Urinary bladder (tissue), 3 donors: ENCODE measurements at regions not wholly inside any gene's neighbourhood (a gene's known extent, or its start where the extent isn't known, plus 50 kb on each side); places are given as distances from the start of the nearest gene placed in this dataset.

ENCODE experiments used
- DNase-seq: peaks from one replicate; pipeline ENCODE4 v3.0.0-alpha.2; 2015; ENCODE audit errors: extremely low spot score
- H3K27ac ChIP-seq: one replicate; pipeline ENCODE4 v1.5.1; 2013; ENCODE audit warnings: low read depth, mild to moderate bottlenecking, moderate library complexity
- H3K36me3 ChIP-seq: one replicate; pipeline ENCODE4 v1.6.1; 2013; ENCODE audit warnings: mild to moderate bottlenecking, moderate library complexity; ENCODE audit not compliant: insufficient read depth
- H3K4me1 ChIP-seq: one replicate; pipeline ENCODE4 v1.6.1; 2013; ENCODE audit warnings: mild to moderate bottlenecking, moderate library complexity; ENCODE audit not compliant: insufficient read depth
- H3K4me3 ChIP-seq: one replicate; pipeline ENCODE4 v1.5.1; 2013; ENCODE audit warnings: low read depth, low read length
- WGBS: extraction: QIAGEN DNeasy Blood & Tissue Kit; methylation state at CpG from one replicate; pipeline ENCODE4 v1.1.7; 2013; 5-methylcytosine and 5-hydroxymethylcytosine counted together
- donor health status: healthy with polysubstance abuse.
- donor health status: healthy.

DNA sequence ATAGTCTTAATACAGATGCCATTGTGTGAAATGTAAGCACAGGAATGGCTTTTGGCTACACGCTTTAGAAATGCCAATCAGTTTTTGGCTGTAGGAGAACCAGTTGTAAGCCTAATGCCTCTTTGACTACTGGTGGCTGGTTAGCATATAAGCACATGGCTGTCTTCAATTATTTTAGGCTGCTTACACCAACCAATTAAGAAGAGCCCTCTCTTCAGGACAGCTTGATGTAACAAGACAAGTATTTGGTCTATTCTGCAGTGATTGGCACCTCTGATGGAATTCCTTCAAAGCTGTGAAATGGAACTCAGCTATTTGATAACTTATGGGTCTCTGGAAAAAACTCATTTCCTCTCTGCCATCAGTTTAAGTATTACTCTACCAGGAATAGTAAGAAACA, 680.1 kb upstream of the FSHR start:
- Histone ChIP-seq H3K27ac (no peak overlapping the region), H3K4me1 (no peaks in the 10 kb centered on the region), H3K4me3 (no peak overlapping the region), H3K36me3 (no peaks in the 10 kb centered on the region)
- WGBS, result 85% methylated on average over 1 of the region's 1 CpG
- no peak for DNase-seq

DNA sequence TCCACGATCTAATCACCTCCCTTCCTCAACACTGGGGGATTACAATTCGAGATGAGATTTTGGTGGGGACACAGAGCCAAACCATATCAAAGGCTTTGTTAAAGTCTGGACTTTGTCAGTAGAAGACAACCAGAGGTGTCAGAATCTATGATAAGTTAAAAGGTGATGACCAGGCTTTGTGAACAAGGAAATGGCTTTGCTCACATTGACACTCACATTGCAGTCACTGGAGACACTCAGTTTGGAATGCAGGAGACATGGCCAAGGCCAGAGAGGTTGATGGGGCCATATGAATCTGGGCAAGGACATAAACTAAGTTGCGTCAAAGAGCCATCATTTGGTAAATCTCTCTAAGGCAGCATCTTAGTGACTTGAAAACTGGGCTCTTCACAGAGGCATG, 678.2 kb upstream of the FSHR start:
- Histone ChIP-seq H3K27ac (no peak overlapping the region), H3K4me3 (no peak overlapping the region), H3K36me3 (no peaks in the 10 kb centered on the region), H3K4me1 (no peaks in the 10 kb centered on the region)
- WGBS, result 41% methylated on average over 3 of the region's 3 CpGs
- DNase-seq, result no peak

DNA sequence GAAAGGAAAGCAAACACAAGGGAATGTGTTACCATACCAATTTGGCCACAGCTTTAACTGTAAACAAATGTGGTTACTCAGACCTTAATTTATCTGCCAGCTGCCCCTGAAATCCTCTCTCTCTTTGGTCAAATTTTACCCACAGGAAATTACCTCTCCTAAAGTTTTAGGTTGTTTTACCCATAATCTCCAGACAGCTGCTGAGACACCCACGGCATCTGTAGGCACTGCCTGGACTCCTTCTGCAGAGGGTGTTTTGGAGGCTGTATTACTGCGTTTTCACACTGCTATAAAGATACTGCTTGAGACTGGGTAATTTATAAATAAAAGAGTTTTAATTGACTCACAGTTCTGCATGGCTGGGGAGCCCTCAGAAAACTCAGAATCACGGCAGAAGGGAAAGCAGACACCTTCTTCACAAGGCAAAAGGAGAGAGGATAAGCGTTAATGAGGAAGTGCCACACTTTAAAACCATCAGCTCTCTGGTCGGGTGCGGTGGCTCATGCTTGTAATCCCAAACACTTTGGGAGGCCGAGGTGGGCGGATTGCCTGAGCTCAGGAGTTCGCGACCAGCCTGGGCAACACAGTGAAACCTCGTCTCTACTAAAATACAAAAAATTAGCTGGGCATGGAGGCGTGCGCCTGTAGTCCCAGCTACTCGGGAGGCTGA, 677.5 kb upstream of the FSHR start:
- H3K36me3 ChIP-seq, result no peaks in the 10 kb centered on the region
- 66% methylated on average over 14 of the region's 14 CpGs for WGBS
- no peaks in the 10 kb centered on the region for H3K4me1 ChIP-seq
- H3K27ac ChIP-seq, result no peak overlapping the region
- H3K4me3 ChIP-seq, result no peak overlapping the region
- DNase-seq, result no peak

DNA sequence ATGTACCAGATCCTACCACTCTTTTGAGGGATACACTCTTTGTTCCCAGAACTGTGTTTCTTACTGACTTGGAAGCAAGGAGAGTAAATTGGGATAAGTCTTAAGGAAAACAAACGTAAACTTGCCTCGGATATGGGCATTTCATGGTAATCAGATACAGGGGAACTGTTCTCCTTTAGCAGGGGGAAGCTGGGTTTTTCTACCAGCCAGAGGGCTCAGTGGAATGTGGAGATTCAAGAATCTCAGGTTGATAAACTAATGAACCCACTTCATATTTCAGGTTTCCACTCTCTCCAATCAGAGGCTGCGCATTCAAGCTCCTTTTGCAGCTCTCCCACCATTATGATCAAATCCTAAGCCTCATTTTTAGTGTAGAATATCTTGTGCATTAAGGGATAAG, 676.5 kb upstream of the FSHR start:
- H3K27ac ChIP-seq, result no peak overlapping the region
- H3K4me3 ChIP-seq, result no peak overlapping the region
- 52% methylated on average over 3 of the region's 3 CpGs for WGBS
- DNase-seq, result no peak
- no peaks in the 10 kb centered on the region for H3K4me1 ChIP-seq
- no peaks in the 10 kb centered on the region for H3K36me3 ChIP-seq

DNA sequence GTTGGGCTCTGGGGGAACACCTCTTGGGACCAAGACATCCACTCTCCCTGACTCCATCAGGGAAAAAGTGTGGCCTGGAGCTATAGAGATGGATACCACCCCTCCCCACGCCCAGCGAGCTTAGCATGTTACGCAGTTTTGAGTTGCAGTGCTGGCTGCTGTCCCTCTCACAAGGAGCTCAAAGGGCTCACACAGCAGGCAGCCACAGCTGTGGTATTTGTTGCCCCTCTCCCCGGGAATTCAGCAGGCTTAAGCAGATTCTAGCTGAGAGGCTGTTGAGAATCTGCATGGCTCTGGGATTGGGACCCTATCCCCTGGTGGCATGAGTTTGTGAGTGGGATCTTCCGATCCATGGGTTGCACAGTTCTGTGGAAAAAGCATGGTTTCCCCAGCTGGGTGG, 673.1 kb upstream of the FSHR start:
- DNase-seq, result no peak
- Histone ChIP-seq H3K27ac (no peak overlapping the region), H3K4me1 (no peaks in the 10 kb centered on the region), H3K4me3 (no peak overlapping the region), H3K36me3 (no peaks in the 10 kb centered on the region)
- WGBS, result 88% methylated on average over 5 of the region's 5 CpGs

DNA sequence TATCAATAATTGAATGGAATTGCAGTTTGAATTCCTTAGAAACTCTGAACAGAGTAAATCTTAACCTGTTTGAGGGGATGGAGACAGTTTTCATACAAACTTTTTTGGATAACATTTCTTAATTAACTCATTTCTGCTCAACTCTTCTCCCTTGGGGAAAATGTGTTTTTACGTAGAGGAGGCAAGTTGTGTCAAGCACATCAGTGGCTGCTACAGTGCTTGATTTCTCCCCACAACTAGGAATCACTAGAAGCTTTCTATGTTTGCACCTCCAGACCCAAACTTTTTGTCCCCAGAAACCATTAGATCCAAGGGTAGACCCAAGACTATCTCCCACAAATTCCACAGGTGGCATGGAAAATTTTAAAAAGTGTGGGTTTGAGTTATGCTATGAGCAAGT, 658.9 kb upstream of the FSHR start:
- no peak overlapping the region for H3K27ac ChIP-seq
- DNase-seq, result no peak
- H3K4me1 ChIP-seq, result no peaks in the 10 kb centered on the region
- no peaks in the 10 kb centered on the region for H3K36me3 ChIP-seq
- H3K4me3 ChIP-seq, result no peak overlapping the region
- whole genome bisulfite sequencing, result 73% methylated on average over 1 of the region's 1 CpG

DNA sequence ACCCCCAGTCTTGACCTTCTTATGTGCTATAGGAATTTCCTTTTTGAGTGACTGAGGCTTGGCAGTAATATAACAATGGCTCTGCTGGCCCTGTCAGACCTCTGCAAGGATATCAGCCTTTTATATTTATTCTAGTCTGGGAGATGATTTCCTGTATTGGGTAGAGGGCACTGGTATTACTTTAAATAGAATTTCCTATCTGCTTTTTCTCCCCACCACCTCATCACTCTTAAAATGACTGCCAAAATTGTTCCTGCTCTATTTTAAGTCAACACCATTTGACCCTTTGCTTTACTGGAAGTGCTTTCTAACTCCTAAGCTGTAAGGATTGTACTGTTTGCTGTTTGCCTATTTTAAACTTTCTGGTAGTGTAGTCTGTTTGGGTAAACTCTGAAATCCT, 658.4 kb upstream of the FSHR start:
- Histone ChIP-seq H3K27ac (no peak overlapping the region), H3K4me3 (no peak overlapping the region), H3K4me1 (no peaks in the 10 kb centered on the region), H3K36me3 (no peaks in the 10 kb centered on the region)
- no peak for DNase-seq

DNA sequence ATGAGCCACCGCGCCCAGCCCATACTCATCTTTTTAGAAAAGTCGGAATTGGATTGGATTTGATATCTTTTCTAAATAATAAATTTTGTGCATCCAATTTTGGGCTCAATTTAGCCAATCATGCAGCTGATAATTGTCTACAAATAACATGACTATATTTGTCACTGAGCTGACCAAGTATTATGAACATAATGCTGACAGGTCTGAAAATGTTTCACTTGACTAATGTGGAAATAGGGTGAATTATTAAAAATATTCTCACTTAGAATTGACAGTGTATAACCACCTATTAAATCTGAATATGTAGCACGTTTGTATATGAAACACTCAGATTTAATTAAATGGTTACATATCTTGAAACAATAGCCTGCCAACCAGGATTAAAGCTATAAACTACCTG, 657.2 kb upstream of the FSHR start:
- WGBS, result 90% methylated on average over 4 of the region's 4 CpGs
- Histone ChIP-seq H3K27ac (no peak overlapping the region), H3K36me3 (no peaks in the 10 kb centered on the region), H3K4me3 (no peak overlapping the region), H3K4me1 (no peaks in the 10 kb centered on the region)
- no peak for DNase-seq

DNA sequence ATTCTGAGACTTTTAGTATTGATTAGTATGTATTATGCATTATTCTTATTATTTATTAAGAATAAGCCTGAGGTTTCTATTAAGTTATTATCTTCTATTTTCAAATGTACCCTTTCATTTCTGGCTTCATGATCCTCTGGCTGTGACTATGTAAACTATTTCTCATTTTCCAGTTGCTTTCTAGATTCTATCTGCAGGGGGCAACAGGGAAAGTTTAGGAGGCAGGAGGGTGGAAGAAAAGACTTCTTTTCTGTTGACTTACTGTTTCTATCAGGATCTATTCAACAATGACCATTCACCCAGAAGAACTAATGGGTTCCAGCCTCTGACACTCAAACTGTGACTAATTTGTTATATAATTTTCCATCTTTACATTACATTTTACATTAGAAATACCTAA, 653.4 kb upstream of the FSHR start:
- Histone ChIP-seq H3K36me3 (no peaks in the 10 kb centered on the region), H3K27ac (no peak overlapping the region), H3K4me1 (no peaks in the 10 kb centered on the region), H3K4me3 (no peak overlapping the region)
- no peak for DNase-seq

DNA sequence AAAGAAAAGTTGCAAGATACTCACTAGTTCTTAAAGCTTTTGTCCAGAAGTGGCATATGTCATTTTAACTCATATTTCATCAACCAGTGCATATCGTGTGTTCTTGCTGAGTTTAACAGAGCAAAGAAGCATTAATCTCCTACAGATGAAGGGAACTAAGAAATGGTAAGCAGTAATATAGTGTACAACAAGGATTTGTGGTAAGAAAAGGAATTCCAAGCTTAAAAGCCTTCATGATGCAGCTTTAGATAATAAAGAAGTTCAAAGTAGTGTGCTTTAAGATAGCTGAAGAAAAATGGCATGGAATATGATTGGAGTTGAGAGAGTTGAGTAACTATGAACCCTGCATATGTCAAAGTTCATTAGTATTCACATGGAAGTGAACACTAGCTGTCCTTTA, 649.8 kb upstream of the FSHR start:
- 70% methylated on average over 1 of the region's 1 CpG for WGBS

DNA sequence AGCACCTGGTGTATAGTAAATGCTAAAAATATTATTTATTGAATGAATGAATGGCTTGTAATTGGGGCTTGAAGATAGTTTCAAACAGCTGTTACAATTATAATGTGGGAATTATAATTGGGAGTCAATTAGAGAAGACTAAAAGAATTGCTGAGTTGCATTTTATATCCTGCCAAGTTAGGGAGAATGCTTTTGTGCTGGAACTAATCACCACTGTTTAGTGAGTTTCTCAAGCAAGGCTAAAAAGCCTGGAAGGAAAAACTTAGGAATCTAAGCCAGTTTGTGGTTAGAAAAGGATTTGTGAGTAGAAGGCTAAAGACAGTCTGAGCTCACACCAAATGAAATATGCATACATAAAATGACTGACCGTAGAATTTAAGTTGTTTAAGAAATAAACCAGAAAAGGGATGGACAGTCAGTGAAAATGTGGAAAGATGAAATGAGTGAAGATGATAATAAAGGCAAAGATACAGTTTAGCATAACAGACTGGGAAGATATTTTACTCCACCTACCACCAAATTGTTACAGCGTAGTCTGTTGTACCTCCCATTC, 647.7 kb upstream of the FSHR start:
- Histone ChIP-seq H3K36me3 (no peaks in the 10 kb centered on the region), H3K4me3 (no peak overlapping the region), H3K4me1 (no peaks in the 10 kb centered on the region), H3K27ac (no peak overlapping the region)
- DNase-seq, result no peak
- 72% methylated on average over 2 of the region's 2 CpGs for WGBS

More for the DNA sequence above, 649.8 kb upstream of the FSHR start:
- no peak overlapping the region for H3K27ac ChIP-seq
- no peak overlapping the region for H3K4me3 ChIP-seq
- H3K36me3 ChIP-seq, result no peaks in the 10 kb centered on the region
- no peak for DNase-seq
- H3K4me1 ChIP-seq, result no peaks in the 10 kb centered on the region

DNA sequence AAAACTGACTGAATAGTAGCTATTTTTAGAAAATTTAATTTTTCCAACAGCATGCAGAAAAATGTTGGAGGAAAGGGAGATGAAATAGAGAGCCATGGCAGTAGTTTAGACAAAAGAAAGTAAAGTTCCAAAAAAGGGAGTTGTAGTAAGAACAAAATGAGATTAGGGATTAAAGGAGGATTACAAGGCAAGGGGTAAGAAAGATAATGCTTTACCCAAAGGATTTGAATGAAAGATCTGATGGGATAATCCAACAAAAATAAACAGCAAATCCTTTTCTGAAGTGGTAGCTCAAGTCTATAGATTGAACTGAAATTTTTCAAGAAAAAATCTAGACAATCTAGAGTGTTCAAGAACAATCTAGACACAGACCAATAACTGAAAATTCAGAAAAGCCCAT, 644.3 kb upstream of the FSHR start:
- Histone ChIP-seq H3K36me3 (no peaks in the 10 kb centered on the region), H3K27ac (no peak overlapping the region), H3K4me1 (no peaks in the 10 kb centered on the region), H3K4me3 (no peak overlapping the region)
- DNase-seq, result no peak

DNA sequence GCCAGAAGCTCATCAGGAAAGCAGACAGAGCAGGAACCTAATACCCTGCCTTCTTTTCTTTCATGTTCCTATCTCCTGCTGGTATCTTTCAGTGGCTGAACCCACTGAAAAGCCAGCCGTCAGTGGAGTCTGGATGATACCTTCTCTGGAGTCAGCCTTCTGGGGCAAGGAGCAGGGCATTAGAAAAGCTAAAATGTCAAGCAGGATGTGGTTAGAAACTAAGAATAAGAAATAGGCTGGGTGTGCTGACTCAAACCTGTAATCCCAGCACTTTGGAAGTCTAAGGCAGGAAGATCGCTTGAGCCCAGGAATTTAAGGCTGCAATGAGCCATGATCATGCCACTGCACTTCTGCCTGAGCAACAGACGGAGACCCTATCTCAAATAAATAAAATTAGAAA, 642.0 kb upstream of the FSHR start:
- Histone ChIP-seq H3K36me3 (no peaks in the 10 kb centered on the region), H3K27ac (no peak overlapping the region), H3K4me1 (no peaks in the 10 kb centered on the region), H3K4me3 (no peak overlapping the region)
- 83% methylated on average over 3 of the region's 3 CpGs for WGBS
- DNase-seq, result no peak

DNA sequence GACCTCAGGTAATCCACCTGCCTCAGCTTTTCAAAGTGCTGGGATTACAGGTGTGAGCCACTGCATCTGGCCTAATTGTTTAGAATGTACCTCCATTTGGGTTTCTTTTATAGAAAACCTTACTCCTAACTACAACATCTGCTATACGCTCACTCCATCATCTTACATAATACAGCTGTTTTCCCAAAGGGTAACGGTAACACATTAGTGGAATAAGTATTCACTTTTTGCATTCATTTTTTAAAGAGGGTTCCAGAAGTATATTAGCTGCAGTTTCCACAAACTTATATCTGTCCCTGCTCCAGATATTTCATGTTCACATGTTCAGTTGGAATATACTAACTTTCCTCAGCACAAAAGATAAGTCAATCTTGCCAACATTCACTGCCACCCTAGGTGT, 640.1 kb upstream of the FSHR start:
- no peak for DNase-seq
- no peak overlapping the region for H3K4me3 ChIP-seq
- H3K36me3 ChIP-seq, result no peaks in the 10 kb centered on the region
- WGBS, result 69% methylated on average over 2 of the region's 2 CpGs
- no peaks in the 10 kb centered on the region for H3K4me1 ChIP-seq
- no peak overlapping the region for H3K27ac ChIP-seq

DNA sequence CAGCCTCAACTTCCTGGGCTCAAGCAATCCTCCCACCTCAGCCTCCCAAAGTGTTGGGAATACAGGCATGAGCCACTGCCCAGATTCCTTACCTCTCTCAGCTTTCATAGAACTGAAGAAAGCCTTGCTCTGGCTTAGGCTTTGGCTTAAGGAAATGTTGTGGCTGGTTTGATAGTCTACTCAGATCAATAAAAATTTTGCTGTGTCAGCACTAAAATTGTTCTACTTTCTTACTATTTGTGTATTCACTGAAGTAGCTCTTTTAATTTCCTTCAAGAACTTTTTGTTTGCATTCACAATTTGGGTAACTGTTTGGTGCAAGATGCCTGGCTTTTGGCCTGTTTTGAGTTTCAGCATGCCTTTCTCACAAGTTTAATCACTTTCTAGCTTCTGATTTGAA, 634.0 kb upstream of the FSHR start:
- H3K4me3 ChIP-seq, result no peak overlapping the region
- no peaks in the 10 kb centered on the region for H3K4me1 ChIP-seq
- no peak overlapping the region for H3K27ac ChIP-seq
- no peak for DNase-seq
- H3K36me3 ChIP-seq, result no peaks in the 10 kb centered on the region
